ENCODE measurements at regions not wholly inside any gene's neighbourhood (a gene's known extent, or its start where the extent isn't known, plus 50 kb on each side); places are given as distances from the start of the nearest gene placed in this dataset.

DNA sequence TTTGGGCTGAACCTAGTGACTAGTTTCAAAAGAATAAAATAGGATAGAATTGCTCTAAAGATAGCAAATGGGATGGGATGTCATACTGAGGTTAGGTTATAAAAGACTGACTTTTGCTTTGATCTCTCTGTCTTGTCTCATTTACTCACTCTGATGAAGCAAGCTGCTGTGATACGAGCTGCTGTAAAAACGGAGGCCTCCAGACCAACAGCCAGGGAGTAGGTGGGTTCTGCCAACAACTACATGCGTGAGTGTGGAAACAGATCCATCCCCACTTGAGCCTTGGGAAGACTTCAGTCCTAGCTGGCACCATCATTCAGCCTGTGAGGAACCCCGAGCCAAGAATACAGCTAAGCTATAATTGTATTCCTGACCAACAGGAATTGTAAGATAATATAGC is 373.9 kb upstream of the CA10 start:
- no peak overlapping the region for H3K9ac ChIP-seq

DNA sequence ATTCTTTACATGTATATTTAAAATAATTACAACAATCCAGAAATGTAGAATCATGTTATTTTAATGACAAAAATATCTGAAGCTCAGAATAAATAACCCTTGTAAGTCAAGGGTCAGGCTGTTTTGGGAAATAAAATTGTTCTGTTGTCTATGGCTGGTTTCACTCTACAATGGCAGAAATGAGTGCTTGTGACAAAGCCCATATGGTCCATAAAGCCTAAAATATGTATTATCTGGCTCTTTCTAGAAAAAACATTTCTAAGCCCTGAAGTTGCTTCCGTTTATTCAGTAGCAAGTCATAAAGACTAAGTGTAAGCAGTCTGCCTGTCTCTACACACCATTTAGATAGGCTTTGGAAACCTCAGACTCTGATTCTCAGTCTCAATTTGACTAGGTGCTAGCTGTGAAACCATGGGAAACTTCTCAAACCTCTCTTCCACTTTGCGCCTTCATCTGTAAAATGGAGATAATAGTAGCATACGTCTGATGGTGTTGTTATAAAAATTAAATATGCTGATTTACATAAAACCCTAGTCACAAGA is 365.7 kb upstream of the CA10 start:
- TF ChIP-seq, protein P1, sequence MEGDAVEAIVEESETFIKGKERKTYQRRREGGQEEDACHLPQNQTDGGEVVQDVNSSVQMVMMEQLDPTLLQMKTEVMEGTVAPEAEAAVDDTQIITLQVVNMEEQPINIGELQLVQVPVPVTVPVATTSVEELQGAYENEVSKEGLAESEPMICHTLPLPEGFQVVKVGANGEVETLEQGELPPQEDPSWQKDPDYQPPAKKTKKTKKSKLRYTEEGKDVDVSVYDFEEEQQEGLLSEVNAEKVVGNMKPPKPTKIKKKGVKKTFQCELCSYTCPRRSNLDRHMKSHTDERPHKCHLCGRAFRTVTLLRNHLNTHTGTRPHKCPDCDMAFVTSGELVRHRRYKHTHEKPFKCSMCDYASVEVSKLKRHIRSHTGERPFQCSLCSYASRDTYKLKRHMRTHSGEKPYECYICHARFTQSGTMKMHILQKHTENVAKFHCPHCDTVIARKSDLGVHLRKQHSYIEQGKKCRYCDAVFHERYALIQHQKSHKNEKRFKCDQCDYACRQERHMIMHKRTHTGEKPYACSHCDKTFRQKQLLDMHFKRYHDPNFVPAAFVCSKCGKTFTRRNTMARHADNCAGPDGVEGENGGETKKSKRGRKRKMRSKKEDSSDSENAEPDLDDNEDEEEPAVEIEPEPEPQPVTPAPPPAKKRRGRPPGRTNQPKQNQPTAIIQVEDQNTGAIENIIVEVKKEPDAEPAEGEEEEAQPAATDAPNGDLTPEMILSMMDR (conservative IDR thresholded peaks at IDR 0.05; ENCODE audit: low read depth, low read length): no peak
- Histone ChIP-seq H4K20me1 (ENCODE audit: insufficient read depth) (no peaks in the 10 kb centered on the region), H3K4me2 (no peak overlapping the region), H3K27ac (no peak overlapping the region), H3K4me3 (IDR thresholded peaks at IDR 0.05; ENCODE audit: insufficient read depth, low read depth, low read length) (no peak overlapping the region), H3K27me3 (ENCODE audit: insufficient read depth, low read depth) (no peaks in the 10 kb centered on the region), H2AFZ (ENCODE audit: low read depth) (no peak overlapping the region), H3K4me1 (ENCODE audit: low read depth, poor library complexity, severe bottlenecking) (no peaks in the 10 kb centered on the region), H3K36me3 (ENCODE audit: insufficient read depth) (no peaks in the 10 kb centered on the region), H3K9ac (no peak overlapping the region), H3K79me2 (ENCODE audit: insufficient read depth, low read depth) (no peaks in the 10 kb centered on the region)

More for the DNA sequence above, 373.9 kb upstream of the CA10 start:
- H3K79me2 ChIP-seq (ENCODE audit: insufficient read depth, low read depth): no peaks in the 10 kb centered on the region
- H3K27ac ChIP-seq: no peak overlapping the region
- H3K36me3 ChIP-seq (ENCODE audit: insufficient read depth): no peaks in the 10 kb centered on the region
- H3K4me3 ChIP-seq (IDR thresholded peaks at IDR 0.05; ENCODE audit: insufficient read depth, low read depth, low read length): no peak overlapping the region
- TF ChIP-seq, protein P1 (conservative IDR thresholded peaks at IDR 0.05; ENCODE audit: low read depth, low read length): no peak
- no peak overlapping the region for H2AFZ ChIP-seq (ENCODE audit: low read depth)
- no peaks in the 10 kb centered on the region for H3K4me1 ChIP-seq (ENCODE audit: low read depth, poor library complexity, severe bottlenecking)
- H3K27me3 ChIP-seq (ENCODE audit: insufficient read depth, low read depth): no peaks in the 10 kb centered on the region
- H4K20me1 ChIP-seq (ENCODE audit: insufficient read depth): no peaks in the 10 kb centered on the region
- no peak overlapping the region for H3K4me2 ChIP-seq

DNA sequence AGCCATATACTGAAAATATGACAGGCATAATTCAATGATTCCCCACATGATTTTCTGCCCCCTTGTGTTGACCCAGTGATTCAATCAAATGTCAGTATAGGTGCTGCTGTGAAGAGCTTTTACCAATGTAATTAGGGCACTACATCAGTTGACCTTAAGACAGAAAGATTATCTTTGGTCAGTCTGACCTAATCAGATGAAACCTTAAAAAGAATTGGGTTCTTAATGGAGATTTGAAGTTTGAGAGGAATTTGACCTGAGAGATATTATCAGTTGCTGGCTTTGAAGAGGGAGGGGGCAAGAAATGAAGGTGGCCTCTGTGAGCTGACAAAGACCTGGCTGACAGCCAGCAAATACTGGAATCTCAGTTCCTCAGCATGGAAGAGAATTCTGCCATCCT is 358.7 kb upstream of the CA10 start:
- no peak overlapping the region for H3K27ac ChIP-seq
- no peaks in the 10 kb centered on the region for H3K79me2 ChIP-seq (ENCODE audit: insufficient read depth, low read depth)
- H3K36me3 ChIP-seq (ENCODE audit: insufficient read depth): no peaks in the 10 kb centered on the region
- no peaks in the 10 kb centered on the region for H3K4me1 ChIP-seq (ENCODE audit: low read depth, poor library complexity, severe bottlenecking)
- no peak overlapping the region for H3K4me2 ChIP-seq
- TF ChIP-seq, protein P1 (conservative IDR thresholded peaks at IDR 0.05; ENCODE audit: low read depth, low read length): no peak
- H3K27me3 ChIP-seq (ENCODE audit: insufficient read depth, low read depth): no peaks in the 10 kb centered on the region
- H3K4me3 ChIP-seq (IDR thresholded peaks at IDR 0.05; ENCODE audit: insufficient read depth, low read depth, low read length): no peak overlapping the region
- no peak overlapping the region for H3K9ac ChIP-seq
- H4K20me1 ChIP-seq (ENCODE audit: insufficient read depth): no peaks in the 10 kb centered on the region
- no peak overlapping the region for H2AFZ ChIP-seq (ENCODE audit: low read depth)

DNA sequence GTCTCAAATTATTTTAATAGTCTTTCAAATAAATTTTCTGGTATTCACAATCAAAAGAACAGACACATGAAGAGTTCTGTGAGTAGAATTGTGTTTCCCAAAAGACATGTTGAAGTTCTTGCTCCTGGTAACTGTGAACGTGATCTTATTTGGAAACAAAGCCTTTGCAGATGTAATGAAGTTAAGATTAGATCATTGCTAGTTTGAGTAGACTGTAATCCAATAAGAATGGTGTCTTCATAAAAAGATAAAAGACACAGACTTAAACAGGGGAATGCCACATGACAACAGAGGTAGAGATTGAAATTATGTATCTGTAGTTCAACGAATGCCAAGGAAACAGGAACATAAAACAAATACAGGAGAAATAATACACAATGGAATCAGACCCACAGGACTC is 357.4 kb upstream of the CA10 start:
- TF ChIP-seq, protein P1 (conservative IDR thresholded peaks at IDR 0.05; ENCODE audit: low read depth, low read length): no peak
- H3K36me3 ChIP-seq (ENCODE audit: insufficient read depth): no peaks in the 10 kb centered on the region
- no peaks in the 10 kb centered on the region for H3K4me1 ChIP-seq (ENCODE audit: low read depth, poor library complexity, severe bottlenecking)
- no peaks in the 10 kb centered on the region for H3K79me2 ChIP-seq (ENCODE audit: insufficient read depth, low read depth)
- no peaks in the 10 kb centered on the region for H4K20me1 ChIP-seq (ENCODE audit: insufficient read depth)
- no peak overlapping the region for H2AFZ ChIP-seq (ENCODE audit: low read depth)
- no peak overlapping the region for H3K4me3 ChIP-seq (IDR thresholded peaks at IDR 0.05; ENCODE audit: insufficient read depth, low read depth, low read length)
- no peak overlapping the region for H3K9ac ChIP-seq
- H3K4me2 ChIP-seq: no peak overlapping the region
- H3K27ac ChIP-seq: no peak overlapping the region
- no peaks in the 10 kb centered on the region for H3K27me3 ChIP-seq (ENCODE audit: insufficient read depth, low read depth)
